SW480 (cell line): ENCODE measurements at regions not wholly inside any gene's neighbourhood (a gene's known extent, or its start where the extent isn't known, plus 50 kb on each side); places are given as distances from the start of the nearest gene placed in this dataset.
"Not testable (repeated sequence)": the region's sequence is repeated elsewhere in the genome, so short reads cannot be mapped to it uniquely, and the experiment has no call there.

ENCODE experiments used
- DNase-seq: peaks from one replicate; pipeline ENCODE4 v3.0.0-alpha.2; 2016; ENCODE audit warnings: low spot score

GRCh38 chr12:125503128-125503527 is 437.9 kb downstream of the AACS start:
- no peak for DNase-seq

- no peak for DNase-seq
These were observed 444.0 kb downstream of the AACS start for GRCh38 chr12:125509195-125509594.

GRCh38 chr12:125512541-125513298 is 447.5 kb downstream of the AACS start:
- DNase-seq, result peak; percentile 7

- no peak for DNase-seq
These were observed 450.7 kb downstream of the AACS start for GRCh38 chr12:125515887-125516286.

- no peak for DNase-seq
These were observed 452.8 kb downstream of the AACS start for GRCh38 chr12:125518074-125518473.

- no peak for DNase-seq
These were observed 453.9 kb downstream of the AACS start for GRCh38 chr12:125519026-125519651.

- DNase-seq, result no peak
These were observed 460.6 kb downstream of the AACS start for GRCh38 chr12:125525879-125526278.

GRCh38 chr12:125528281-125528680 is 463.0 kb downstream of the AACS start:
- DNase-seq, result no peak

GRCh38 chr12:125530201-125530600 is 465.0 kb downstream of the AACS start:
- no peak for DNase-seq

- DNase-seq, result no peak
These were observed 465.6 kb downstream of the AACS start for GRCh38 chr12:125530876-125531275.

- no peak for DNase-seq
These were observed 466.3 kb downstream of the AACS start for GRCh38 chr12:125531574-125531973.

GRCh38 chr12:125533434-125534029 is 468.3 kb downstream of the AACS start:
- DNase-seq, result peak; percentile 8

GRCh38 chr12:125538401-125539199 is 473.4 kb downstream of the AACS start:
- no peak for DNase-seq

- no peak for DNase-seq
These were observed 475.5 kb downstream of the AACS start for GRCh38 chr12:125540580-125541204.

GRCh38 chr12:125544960-125545359 is 479.7 kb downstream of the AACS start:
- DNase-seq, result no peak

GRCh38 chr12:125549171-125549570 is 483.9 kb downstream of the AACS start:
- DNase-seq, result no peak

GRCh38 chr12:125549836-125550235 is 484.6 kb downstream of the AACS start:
- DNase-seq, result no peak

GRCh38 chr12:125552295-125552694 is 487.1 kb downstream of the AACS start:
- DNase-seq, result no peak

GRCh38 chr12:125561008-125561407 is 495.8 kb downstream of the AACS start:
- DNase-seq, result not testable (repeated sequence)

- DNase-seq, result no peak
These were observed 499.5 kb downstream of the AACS start for GRCh38 chr12:125564753-125565152.

- no peak for DNase-seq
These were observed 502.3 kb downstream of the AACS start for GRCh38 chr12:125567581-125567980.

GRCh38 chr12:125568306-125568705 is 503.1 kb downstream of the AACS start:
- DNase-seq, result no peak
